ENCODE measurements at regions not wholly inside any gene's neighbourhood (a gene's known extent, or its start where the extent isn't known, plus 50 kb on each side); places are given as distances from the start of the nearest gene placed in this dataset.

GRCh38 chr3:187618722-187619121, 51.5 kb downstream of the SST start:
- CTCF ChIA-PET = interaction anchor here (0.7 to 2.0 kb wide), 3 partner anchors 21 to 299 kb away, joined by 3 to 8 read pairs (median 3); no protein-coding TSS in a partner anchor
- H3K27me3 Mint-ChIP-seq = peaks cover 16% of the 10 kb centered on the region
- POLR2A ChIA-PET = no interaction called here
- TF ChIP-seq, protein P1, sequence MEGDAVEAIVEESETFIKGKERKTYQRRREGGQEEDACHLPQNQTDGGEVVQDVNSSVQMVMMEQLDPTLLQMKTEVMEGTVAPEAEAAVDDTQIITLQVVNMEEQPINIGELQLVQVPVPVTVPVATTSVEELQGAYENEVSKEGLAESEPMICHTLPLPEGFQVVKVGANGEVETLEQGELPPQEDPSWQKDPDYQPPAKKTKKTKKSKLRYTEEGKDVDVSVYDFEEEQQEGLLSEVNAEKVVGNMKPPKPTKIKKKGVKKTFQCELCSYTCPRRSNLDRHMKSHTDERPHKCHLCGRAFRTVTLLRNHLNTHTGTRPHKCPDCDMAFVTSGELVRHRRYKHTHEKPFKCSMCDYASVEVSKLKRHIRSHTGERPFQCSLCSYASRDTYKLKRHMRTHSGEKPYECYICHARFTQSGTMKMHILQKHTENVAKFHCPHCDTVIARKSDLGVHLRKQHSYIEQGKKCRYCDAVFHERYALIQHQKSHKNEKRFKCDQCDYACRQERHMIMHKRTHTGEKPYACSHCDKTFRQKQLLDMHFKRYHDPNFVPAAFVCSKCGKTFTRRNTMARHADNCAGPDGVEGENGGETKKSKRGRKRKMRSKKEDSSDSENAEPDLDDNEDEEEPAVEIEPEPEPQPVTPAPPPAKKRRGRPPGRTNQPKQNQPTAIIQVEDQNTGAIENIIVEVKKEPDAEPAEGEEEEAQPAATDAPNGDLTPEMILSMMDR (IDR thresholded peaks at IDR 0.05) = no peak
- no peak for DNase-seq
- intact Hi-C loops (cut with micrococcal nuclease) = loop anchor here (5.0 kb wide), 1 partner anchor 1339 kb away; no protein-coding TSS in a partner anchor
- H3K27ac Mint-ChIP-seq = no peak overlapping the region
- ATAC-seq (ENCODE audit: low read depth) = no peak
- no peaks in the 10 kb centered on the region for H3K9me3 Mint-ChIP-seq
- no peaks in the 10 kb centered on the region for H3K4me1 Mint-ChIP-seq
- H3K36me3 Mint-ChIP-seq (ENCODE audit: low read depth) = no peaks in the 10 kb centered on the region
- H3K4me3 Mint-ChIP-seq = no peak overlapping the region

DNA sequence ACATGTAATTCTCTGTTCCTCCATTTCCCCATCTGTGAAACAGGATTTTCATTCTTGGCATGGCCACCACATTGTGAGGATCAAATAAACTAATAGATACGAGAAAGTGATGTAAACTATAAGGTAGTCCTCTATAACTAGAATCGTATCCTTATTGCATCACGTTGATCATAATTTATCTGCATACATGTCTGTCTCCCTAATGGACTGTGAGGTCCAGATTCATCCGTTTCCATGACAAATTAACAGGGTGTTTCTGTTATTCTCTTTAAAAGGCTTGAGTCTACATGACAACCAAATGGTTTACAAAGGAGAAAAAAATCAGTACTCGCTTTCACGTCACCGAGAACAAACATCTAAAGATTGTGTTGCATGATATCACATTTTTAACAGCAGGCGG, 53.0 kb downstream of the SST start:
- no peaks in the 10 kb centered on the region for H3K4me1 Mint-ChIP-seq
- H3K36me3 Mint-ChIP-seq (ENCODE audit: low read depth) = no peaks in the 10 kb centered on the region
- no peak overlapping the region for H3K4me3 Mint-ChIP-seq
- H3K9me3 Mint-ChIP-seq = no peaks in the 10 kb centered on the region
- DNase-seq (no peak), ATAC-seq (ENCODE audit: low read depth) (no peak)
- ChIA-PET CTCF (interaction anchor here (2.8 to 4.8 kb wide), 2 partner anchors 62 to 298 kb away, joined by 15 to 44 read pairs; no protein-coding TSS in a partner anchor), POLR2A (no interaction called here)
- peaks cover 10% of the 10 kb centered on the region for H3K27me3 Mint-ChIP-seq
- intact Hi-C loops (cut with micrococcal nuclease) = loop anchor here (5.0 kb wide), 1 partner anchor 1340 kb away; no protein-coding TSS in a partner anchor
- TF ChIP-seq, protein P1 (IDR thresholded peaks at IDR 0.05) = no peak
- H3K27ac Mint-ChIP-seq = no peak overlapping the region

GRCh38 chr3:187616307-187616972, 53.8 kb downstream of the SST start:
- TF ChIP-seq, protein P1 (IDR thresholded peaks at IDR 0.05) = peak; percentile 26
- Mint-ChIP-seq H3K27me3 (peaks cover 12% of the 10 kb centered on the region), H3K36me3 (ENCODE audit: low read depth) (no peaks in the 10 kb centered on the region), H3K9me3 (no peaks in the 10 kb centered on the region), H3K27ac (no peak overlapping the region), H3K4me3 (no peak overlapping the region), H3K4me1 (no peaks in the 10 kb centered on the region)
- intact Hi-C loops (cut with micrococcal nuclease) = loop anchor here (1.0 to 5.0 kb wide), 5 partner anchors 63 to 1532 kb away; no protein-coding TSS in a partner anchor
- DNase-seq (no peak), ATAC-seq (ENCODE audit: low read depth) (peak; percentile 47)
- POLR2A ChIA-PET = no interaction called here
- CTCF ChIA-PET = interaction anchor here (0.6 to 4.8 kb wide), 9 partner anchors 16 to 1428 kb away, joined by 3 to 44 read pairs (median 3); no protein-coding TSS in a partner anchor

DNA sequence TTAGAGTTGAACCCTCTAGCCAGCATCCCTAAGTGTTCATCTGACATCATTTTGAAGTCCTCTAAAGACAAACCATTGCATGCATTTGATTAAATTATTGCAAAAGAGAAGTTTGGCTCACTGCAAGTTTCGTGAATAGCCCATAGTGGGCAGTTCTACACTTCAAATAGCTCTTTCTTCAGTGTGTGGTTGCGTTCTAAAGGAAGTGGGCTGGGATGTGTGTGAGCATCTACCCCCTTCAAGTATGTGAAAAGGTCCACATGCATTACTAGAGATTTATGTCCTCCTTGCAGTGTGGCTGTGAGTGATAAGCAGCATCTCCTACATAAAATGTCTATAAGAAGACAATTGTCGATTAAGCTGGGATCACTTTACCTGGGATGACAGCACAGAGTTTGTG, 54.6 kb downstream of the SST start:
- no peaks in the 10 kb centered on the region for H3K9me3 Mint-ChIP-seq
- ChIA-PET CTCF (interaction anchor here (0.9 to 4.8 kb wide), 6 partner anchors 25 to 296 kb away, joined by 3 to 44 read pairs (median 4); no protein-coding TSS in a partner anchor), POLR2A (no interaction called here)
- no peaks in the 10 kb centered on the region for H3K36me3 Mint-ChIP-seq (ENCODE audit: low read depth)
- no peaks in the 10 kb centered on the region for H3K4me1 Mint-ChIP-seq
- H3K4me3 Mint-ChIP-seq = no peak overlapping the region
- no peak for DNase-seq
- no peak for ATAC-seq (ENCODE audit: low read depth)
- H3K27me3 Mint-ChIP-seq = peaks cover 12% of the 10 kb centered on the region
- intact Hi-C loops (cut with micrococcal nuclease) = loop anchor here (1.0 to 5.0 kb wide), 5 partner anchors 64 to 1533 kb away; no protein-coding TSS in a partner anchor
- TF ChIP-seq, protein P1 (IDR thresholded peaks at IDR 0.05) = no peak
- H3K27ac Mint-ChIP-seq = no peak overlapping the region

- CTCF ChIA-PET = interaction anchor here (1.2 to 4.8 kb wide), 2 partner anchors 67 to 101 kb away, joined by 3 to 44 read pairs; no protein-coding TSS in a partner anchor
- Mint-ChIP-seq H3K9me3 (no peaks in the 10 kb centered on the region), H3K4me1 (no peaks in the 10 kb centered on the region), H3K4me3 (no peak overlapping the region), H3K27me3 (peaks cover 31% of the 10 kb centered on the region), H3K27ac (no peak overlapping the region), H3K36me3 (ENCODE audit: low read depth) (no peaks in the 10 kb centered on the region)
- ATAC-seq (ENCODE audit: low read depth) = no peak
- intact Hi-C loops (cut with micrococcal nuclease) = no loop called here
- POLR2A ChIA-PET = interaction anchor here (0.6 kb wide), 1 partner anchor 314 kb away, joined by 3 read pairs; no protein-coding TSS in a partner anchor
- no peak for DNase-seq
- TF ChIP-seq, protein P1 (IDR thresholded peaks at IDR 0.05) = no peak
These were observed 57.5 kb downstream of the SST start for GRCh38 chr3:187612656-187613055.

Measured in activated B cell treated with CpG ODN at 0.5 μM for 24 hours (primary cell).